Colon (tissue), 2 donors: ENCODE measurements at regions not wholly inside any gene's neighbourhood (a gene's known extent, or its start where the extent isn't known, plus 50 kb on each side); places are given as distances from the start of the nearest gene placed in this dataset.

Experiments used
- FAIRE-seq: peaks from 2 replicates; lab custom pipeline; 2012; peaks lifted over from hg19 to GRCh38; lab: Jason Lieb, UNC
- donor health status: control.
- donor health status: control.

DNA sequence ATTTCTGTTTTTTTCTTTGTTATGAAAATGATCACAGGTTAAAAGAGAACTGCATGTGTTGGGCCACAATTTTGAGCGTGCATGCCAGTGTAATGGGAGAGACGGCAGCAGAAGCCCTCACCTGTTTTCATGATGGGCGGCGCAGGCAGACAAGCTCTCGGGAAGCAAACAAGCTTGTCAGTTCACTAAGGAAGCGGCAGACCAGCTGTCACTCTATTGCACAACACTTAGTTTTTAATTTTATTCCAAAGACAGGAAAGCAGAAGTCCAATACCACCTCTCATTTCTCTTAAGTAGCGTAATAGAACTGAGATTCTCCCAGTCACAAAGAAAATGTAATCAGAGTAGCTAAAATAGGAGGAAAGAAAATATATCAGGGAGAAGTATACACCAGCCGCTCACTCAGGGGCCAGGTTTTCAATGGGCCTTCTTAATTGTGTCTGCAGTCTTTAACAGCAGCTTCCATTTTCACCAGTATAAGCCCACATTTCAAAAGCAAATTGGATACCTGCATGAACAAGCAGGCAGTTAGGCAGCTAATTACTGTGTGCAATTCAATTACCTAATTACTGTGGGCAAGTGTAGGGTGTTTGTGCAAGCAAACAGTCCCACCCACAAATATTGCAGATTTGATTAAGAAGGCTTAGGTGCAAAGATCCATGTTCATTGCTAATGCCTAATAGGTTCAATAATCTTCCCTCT is 711.4 kb downstream of the DIAPH3 start:
- FAIRE-seq = no peak

DNA sequence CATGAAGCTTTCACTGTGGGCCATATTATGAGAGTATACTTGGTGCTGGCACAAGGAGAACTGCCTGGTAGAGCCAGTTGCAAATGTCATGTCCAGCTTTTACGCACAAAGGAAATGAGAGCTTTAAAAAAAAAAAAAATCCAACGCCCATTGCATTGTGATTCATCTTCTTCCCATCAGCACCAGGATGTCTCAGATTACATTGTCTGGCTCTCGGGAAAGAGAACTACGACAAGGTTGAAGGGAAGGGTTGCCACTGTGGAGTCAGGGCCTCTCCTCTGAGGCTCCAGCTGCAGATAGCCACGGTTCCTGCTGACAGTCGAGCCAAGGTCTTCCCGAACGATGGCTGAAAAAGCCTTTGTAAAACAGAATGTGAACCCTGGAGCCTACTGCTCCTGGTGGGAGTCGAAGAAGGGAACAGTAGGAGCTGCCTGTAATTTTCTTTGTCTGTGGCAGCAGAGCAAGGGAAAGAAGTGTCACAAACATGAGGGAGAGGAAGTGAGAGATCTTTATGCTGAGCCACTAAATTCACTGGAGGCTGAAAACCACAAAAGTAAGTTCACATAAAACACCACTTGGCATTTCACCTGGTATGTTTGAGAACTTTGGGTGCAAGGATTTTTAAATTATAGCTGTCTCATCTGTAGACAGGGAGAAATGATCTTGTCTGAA is 704.7 kb downstream of the DIAPH3 start:
- no peak for FAIRE-seq

- FAIRE-seq = no peak
These were observed 703.8 kb downstream of the DIAPH3 start for GRCh38 chr13:59459972-59460371.

GRCh38 chr13:59461411-59461810 is 702.3 kb downstream of the DIAPH3 start:
- no peak for FAIRE-seq

- no peak for FAIRE-seq
These were observed 700.7 kb downstream of the DIAPH3 start for GRCh38 chr13:59463023-59463422.

DNA sequence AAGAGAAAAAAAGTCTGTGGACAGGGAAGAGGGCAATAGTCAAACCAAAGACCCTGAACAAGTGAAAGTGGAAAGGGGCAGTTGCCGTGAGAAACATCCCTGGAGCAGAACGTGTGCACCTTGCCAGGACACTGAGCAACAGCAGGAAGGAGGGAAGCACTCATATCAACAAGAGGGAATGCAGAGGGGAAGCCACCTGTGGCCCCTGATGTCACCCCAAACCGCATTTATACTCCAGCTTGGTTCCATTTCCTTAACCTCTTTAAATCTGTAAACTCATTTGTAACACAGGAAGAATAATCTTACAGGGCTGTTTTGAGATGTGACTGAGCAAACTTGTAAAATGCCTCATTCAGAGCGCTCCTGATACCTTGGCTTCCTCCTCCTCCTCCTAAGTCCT is 698.8 kb downstream of the DIAPH3 start:
- no peak for FAIRE-seq

- FAIRE-seq = no peak
These were observed 695.3 kb downstream of the DIAPH3 start for GRCh38 chr13:59468396-59468795.

- no peak for FAIRE-seq
These were observed 692.6 kb downstream of the DIAPH3 start for GRCh38 chr13:59471106-59471505.

DNA sequence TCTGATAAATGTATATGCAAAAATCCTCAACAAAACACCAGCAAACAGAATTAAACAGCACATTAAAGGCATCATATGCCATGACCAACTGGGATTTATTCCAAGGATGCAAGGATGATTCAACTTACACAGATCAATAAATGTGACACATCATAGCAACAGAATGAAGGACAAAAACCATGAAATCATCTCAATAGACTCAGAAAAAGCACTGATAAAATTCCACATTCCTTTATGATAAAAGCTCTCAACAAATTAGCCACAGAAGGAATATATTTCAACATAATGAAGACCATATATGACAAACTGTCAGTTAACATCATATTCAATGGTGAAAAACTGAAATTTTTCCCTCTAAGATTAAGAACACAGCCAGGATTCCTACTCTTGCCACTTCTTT is 691.6 kb downstream of the DIAPH3 start:
- FAIRE-seq = no peak

- no peak for FAIRE-seq
These were observed 689.0 kb downstream of the DIAPH3 start for GRCh38 chr13:59474696-59475095.

- FAIRE-seq = no peak
These were observed 687.8 kb downstream of the DIAPH3 start for GRCh38 chr13:59475911-59476310.

- FAIRE-seq = no peak
These were observed 687.4 kb downstream of the DIAPH3 start for GRCh38 chr13:59476366-59476765.

DNA sequence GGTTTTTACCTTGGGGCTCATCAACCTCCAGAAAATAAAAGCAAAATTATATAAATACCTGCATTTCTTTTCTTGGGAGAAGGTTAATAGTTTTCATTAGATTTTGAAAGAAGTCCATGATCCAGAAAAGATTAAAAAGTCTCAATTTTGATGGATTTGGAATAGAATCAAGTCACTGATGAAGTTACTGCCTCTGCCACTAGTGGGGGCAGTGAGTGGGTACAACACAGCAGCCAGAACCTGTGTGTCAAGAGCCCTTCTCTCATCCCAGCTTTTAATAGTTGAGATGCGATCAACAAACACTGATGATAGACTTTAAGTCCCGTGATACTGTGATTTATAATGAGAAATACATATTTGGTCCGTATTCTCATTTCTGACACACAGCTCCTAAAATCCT is 686.7 kb downstream of the DIAPH3 start:
- no peak for FAIRE-seq

- FAIRE-seq = no peak
These were observed 684.8 kb downstream of the DIAPH3 start for GRCh38 chr13:59478908-59479307.

DNA sequence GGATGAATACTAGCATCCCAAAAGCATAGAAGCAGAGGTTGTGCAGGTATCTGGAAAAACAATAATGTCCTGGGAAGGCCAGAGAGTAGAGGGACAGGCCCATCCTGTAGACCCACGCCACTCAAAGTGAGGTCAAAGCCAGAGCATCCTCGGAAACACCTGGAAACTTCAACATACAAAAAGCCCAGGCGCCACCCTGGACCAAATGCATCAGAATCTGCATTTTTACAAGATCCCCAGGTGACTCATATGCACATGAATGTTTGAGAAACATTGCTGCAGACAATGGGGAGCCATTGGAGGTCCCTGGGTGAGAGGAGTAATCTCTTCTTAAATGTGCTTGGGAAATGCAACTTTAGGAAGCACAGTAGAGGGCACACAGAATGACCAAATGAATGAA is 684.1 kb downstream of the DIAPH3 start:
- FAIRE-seq = no peak

GRCh38 chr13:59480396-59481259 is 683.1 kb downstream of the DIAPH3 start:
- no peak for FAIRE-seq

DNA sequence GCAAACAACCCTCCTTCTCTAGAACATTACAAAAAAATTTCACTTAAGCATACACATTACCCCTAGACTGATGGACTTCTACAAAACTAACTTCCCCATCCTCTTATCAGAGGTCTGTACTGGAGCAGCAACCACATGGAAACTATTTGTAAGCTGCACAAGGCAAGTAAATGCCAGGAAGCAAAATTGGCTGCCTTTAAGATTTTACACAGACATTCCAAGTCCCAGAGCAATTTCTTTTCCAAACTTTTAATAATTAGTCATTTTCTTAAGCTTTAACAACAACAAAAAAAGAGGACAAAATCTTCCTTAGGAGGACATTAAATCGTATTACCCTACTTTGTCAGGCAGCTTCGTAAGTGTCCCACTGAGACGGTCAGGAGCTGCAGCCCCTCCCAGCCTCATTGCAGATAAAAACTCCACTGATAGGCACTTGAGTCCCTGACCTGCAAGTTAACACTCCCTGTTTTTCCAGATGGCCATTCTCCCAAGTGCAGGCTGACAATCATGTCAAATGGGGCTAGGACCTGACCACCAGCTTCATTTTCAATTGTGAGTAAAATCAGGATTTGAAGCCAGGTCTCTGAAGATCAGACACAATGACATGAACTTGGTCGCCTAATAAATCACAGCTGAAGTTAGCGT is 680.1 kb downstream of the DIAPH3 start:
- FAIRE-seq = no peak

DNA sequence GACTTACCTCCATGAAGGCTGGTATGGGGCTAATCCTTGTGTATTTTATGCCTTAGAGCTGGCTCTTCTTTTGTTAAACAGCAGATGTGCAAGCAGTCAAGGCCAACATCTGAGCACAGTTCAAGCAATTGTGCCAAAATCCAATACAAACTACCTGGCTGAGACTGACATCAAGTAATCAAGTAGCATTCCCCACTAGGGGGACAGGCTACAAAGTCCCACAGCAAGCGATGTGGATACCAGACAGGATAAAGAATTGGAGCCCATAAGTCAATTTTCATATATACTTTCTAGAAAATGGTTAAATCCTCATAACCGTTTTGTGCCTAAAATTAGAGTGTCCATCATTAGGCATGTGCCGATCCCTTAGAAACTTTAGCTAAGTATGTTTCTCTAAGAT is 675.8 kb downstream of the DIAPH3 start:
- no peak for FAIRE-seq

DNA sequence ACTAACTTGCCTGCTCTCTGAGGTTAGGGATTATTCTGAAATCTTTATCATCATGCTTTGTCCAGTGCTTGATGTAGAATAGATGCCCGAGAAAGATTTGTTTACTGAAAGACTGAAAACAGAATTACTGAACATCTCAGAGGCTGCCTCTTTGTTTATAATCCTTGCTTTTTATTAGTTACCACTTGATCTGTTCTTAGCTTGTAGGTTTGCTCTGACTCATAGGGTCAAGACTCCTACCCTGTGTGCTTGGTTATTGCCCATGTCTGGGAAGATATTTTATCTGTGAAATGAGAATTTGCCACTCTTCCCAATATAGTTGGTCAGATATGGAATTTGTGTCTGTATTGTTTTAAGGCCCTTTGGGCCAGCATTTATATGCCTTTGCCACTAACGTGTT is 675.3 kb downstream of the DIAPH3 start:
- no peak for FAIRE-seq

GRCh38 chr13:59490651-59491050 is 673.1 kb downstream of the DIAPH3 start:
- FAIRE-seq = no peak

- FAIRE-seq = no peak
These were observed 671.6 kb downstream of the DIAPH3 start for GRCh38 chr13:59492030-59492636.

- no peak for FAIRE-seq
These were observed 670.2 kb downstream of the DIAPH3 start for GRCh38 chr13:59493436-59493965.
